ENCODE measurements at regions not wholly inside any gene's neighbourhood (a gene's known extent, or its start where the extent isn't known, plus 50 kb on each side); places are given as distances from the start of the nearest gene placed in this dataset.

GRCh38 chr2:125630377-125630776 lies 1025.6 kb upstream of the GYPC start:
- WGBS (ENCODE audit: insufficient coverage, low coverage, low lambda C conversion rate, missing lambda C conversion rate): 37% methylated on average over 6 of the region's 6 CpGs
- Histone ChIP-seq H3K4me1 (no peaks in the 10 kb centered on the region), H3K9me3 (no peaks in the 10 kb centered on the region), H3K27me3 (no peaks in the 10 kb centered on the region), H3K36me3 (no peaks in the 10 kb centered on the region), H3K27ac (no peak overlapping the region), H3K4me3 (no peak overlapping the region)
- TF ChIP-seq CTCF (IDR thresholded peaks at IDR 0.05) (no peak), POLR2A (IDR thresholded peaks at IDR 0.05) (no peak)
- no peak for ATAC-seq
- intact Hi-C loops (cut with DNase I): no loop called here
- DNase-seq: no peak

- DNase-seq (no peak), ATAC-seq (no peak)
- no peak overlapping the region for H3K4me3 ChIP-seq
- no peak overlapping the region for H3K27ac ChIP-seq
- no peaks in the 10 kb centered on the region for H3K4me1 ChIP-seq
- H3K36me3 ChIP-seq: no peaks in the 10 kb centered on the region
- TF ChIP-seq CTCF (IDR thresholded peaks at IDR 0.05) (no peak), POLR2A (IDR thresholded peaks at IDR 0.05) (no peak)
- H3K9me3 ChIP-seq: no peaks in the 10 kb centered on the region
- intact Hi-C loops (cut with DNase I): no loop called here
- H3K27me3 ChIP-seq: no peaks in the 10 kb centered on the region
Measured at GRCh38 chr2:125634662-125635061, 1021.3 kb upstream of the GYPC start.

- WGBS (ENCODE audit: insufficient coverage, low coverage, low lambda C conversion rate, missing lambda C conversion rate): 40% methylated on average over 1 of the region's 1 CpG
- Histone ChIP-seq H3K27ac (no peak overlapping the region), H3K4me3 (no peak overlapping the region), H3K9me3 (no peaks in the 10 kb centered on the region), H3K36me3 (no peaks in the 10 kb centered on the region), H3K4me1 (no peaks in the 10 kb centered on the region), H3K27me3 (no peaks in the 10 kb centered on the region)
- TF ChIP-seq CTCF (IDR thresholded peaks at IDR 0.05) (no peak), POLR2A (IDR thresholded peaks at IDR 0.05) (no peak)
- intact Hi-C loops (cut with DNase I): no loop called here
- ATAC-seq (no peak), DNase-seq (no peak)
Measured at GRCh38 chr2:125638345-125638744, 1017.6 kb upstream of the GYPC start.

- WGBS (ENCODE audit: insufficient coverage, low coverage, low lambda C conversion rate, missing lambda C conversion rate): 62% methylated on average over 2 of the region's 2 CpGs
- no peaks in the 10 kb centered on the region for H3K4me1 ChIP-seq
- no peaks in the 10 kb centered on the region for H3K36me3 ChIP-seq
- H3K27me3 ChIP-seq: no peaks in the 10 kb centered on the region
- DNase-seq: no peak
- intact Hi-C loops (cut with DNase I): no loop called here
- no peak overlapping the region for H3K4me3 ChIP-seq
- no peak for TF ChIP-seq CTCF (IDR thresholded peaks at IDR 0.05)
- no peak for TF ChIP-seq POLR2A (IDR thresholded peaks at IDR 0.05)
- no peak for ATAC-seq
- H3K9me3 ChIP-seq: no peaks in the 10 kb centered on the region
- no peak overlapping the region for H3K27ac ChIP-seq
Measured at GRCh38 chr2:125642032-125642431, 1013.9 kb upstream of the GYPC start.

GRCh38 chr2:125643128-125643527 lies 1012.8 kb upstream of the GYPC start:
- no peak for TF ChIP-seq CTCF (IDR thresholded peaks at IDR 0.05)
- TF ChIP-seq POLR2A (IDR thresholded peaks at IDR 0.05): no peak
- H3K27ac ChIP-seq: no peak overlapping the region
- DNase-seq (no peak), ATAC-seq (no peak)
- H3K4me3 ChIP-seq: no peak overlapping the region
- 38% methylated on average over 2 of the region's 2 CpGs for WGBS (ENCODE audit: insufficient coverage, low coverage, low lambda C conversion rate, missing lambda C conversion rate)
- intact Hi-C loops (cut with DNase I): no loop called here
- no peaks in the 10 kb centered on the region for H3K4me1 ChIP-seq
- H3K27me3 ChIP-seq: no peaks in the 10 kb centered on the region
- no peaks in the 10 kb centered on the region for H3K9me3 ChIP-seq
- no peaks in the 10 kb centered on the region for H3K36me3 ChIP-seq

Data from right lobe of liver (tissue), 6 donors.